B cell (primary cell): ENCODE measurements at regions not wholly inside any gene's neighbourhood (a gene's known extent, or its start where the extent isn't known, plus 50 kb on each side); places are given as distances from the start of the nearest gene placed in this dataset.

ENCODE experiments used
- EZH2 ChIP-seq: IDR thresholded peaks from 2 replicates; pipeline ENCODE4 v1.6.1; 2012; ENCODE audit warnings: borderline replicate concordance, low read depth, mild to moderate bottlenecking, moderate library complexity, low read length; ENCODE audit not compliant: insufficient read depth, poor library complexity, severe bottlenecking
- TF ChIP-seq, protein P1 (sequence below): fragments of 200-600 bp; IDR thresholded peaks from one replicate; pipeline ENCODE4 v1.8.0; 2022; ENCODE audit warnings: antibody characterized with exemption, mild to moderate bottlenecking

- TF ChIP-seq, protein P1, sequence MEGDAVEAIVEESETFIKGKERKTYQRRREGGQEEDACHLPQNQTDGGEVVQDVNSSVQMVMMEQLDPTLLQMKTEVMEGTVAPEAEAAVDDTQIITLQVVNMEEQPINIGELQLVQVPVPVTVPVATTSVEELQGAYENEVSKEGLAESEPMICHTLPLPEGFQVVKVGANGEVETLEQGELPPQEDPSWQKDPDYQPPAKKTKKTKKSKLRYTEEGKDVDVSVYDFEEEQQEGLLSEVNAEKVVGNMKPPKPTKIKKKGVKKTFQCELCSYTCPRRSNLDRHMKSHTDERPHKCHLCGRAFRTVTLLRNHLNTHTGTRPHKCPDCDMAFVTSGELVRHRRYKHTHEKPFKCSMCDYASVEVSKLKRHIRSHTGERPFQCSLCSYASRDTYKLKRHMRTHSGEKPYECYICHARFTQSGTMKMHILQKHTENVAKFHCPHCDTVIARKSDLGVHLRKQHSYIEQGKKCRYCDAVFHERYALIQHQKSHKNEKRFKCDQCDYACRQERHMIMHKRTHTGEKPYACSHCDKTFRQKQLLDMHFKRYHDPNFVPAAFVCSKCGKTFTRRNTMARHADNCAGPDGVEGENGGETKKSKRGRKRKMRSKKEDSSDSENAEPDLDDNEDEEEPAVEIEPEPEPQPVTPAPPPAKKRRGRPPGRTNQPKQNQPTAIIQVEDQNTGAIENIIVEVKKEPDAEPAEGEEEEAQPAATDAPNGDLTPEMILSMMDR: no peak
- TF ChIP-seq EZH2: no peak
Observed at GRCh38 chr5:27473307-27474046, 435.1 kb upstream of the CDH9 start.
